ENCODE measurements at regions not wholly inside any gene's neighbourhood (a gene's known extent, or its start where the extent isn't known, plus 50 kb on each side); places are given as distances from the start of the nearest gene placed in this dataset.

DNA sequence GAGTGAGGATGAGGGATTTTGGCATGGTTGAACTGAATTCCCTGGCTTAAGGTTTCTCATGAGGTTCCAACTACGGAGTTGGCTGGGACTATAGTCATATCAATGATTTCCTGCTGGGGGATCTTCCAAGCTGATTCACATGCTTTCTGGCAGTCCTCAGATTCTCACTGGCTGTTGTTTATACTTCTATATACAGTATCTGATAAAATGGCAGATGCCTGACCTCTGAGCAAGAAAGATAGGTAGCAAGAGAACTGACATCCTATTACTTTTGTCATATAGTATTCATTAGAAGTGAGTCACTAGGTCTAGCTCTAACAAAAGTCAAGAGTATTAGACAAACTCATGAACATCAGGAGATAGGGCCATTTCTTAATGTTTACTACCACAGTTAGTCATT, 440.9 kb upstream of the EDIL3 start:
- in situ Hi-C loops (cut with MboI) (no loop called here), intact Hi-C loops (cut with micrococcal nuclease; ENCODE audit: unreplicated experiment) (no loop called here)
- SMC1A ChIA-PET (ENCODE audit: uncharacterized antibody, unreplicated experiment), result interaction anchor here (1.5 kb wide), 1 partner anchor 11 kb away, joined by 4 read pairs; no protein-coding TSS in a partner anchor
- Histone ChIP-seq H2AFZ (ENCODE audit: control insufficient read depth, low read depth, low read length) (no peak overlapping the region), H3K36me3 (ENCODE audit: control insufficient read depth in 2 of 2, insufficient read depth in 2 of 2, low read length in 1 of 2) (no peaks in the 10 kb centered on the region), H3K79me2 (ENCODE audit: control insufficient read depth, insufficient read depth, low read length) (no peaks in the 10 kb centered on the region), H3K9me3 (replicated peaks; ENCODE audit: control insufficient read depth, insufficient read depth, low read length) (no peaks in the 10 kb centered on the region), H3K4me3 (no peak overlapping the region), H3K4me2 (ENCODE audit: control insufficient read depth, insufficient read depth) (no peak overlapping the region), H3K9ac (ENCODE audit: control insufficient read depth, insufficient read depth, low read length) (no peak overlapping the region), H3K4me1 (ENCODE audit: control insufficient read depth, insufficient read depth, low read length) (no peaks in the 10 kb centered on the region), H4K20me1 (ENCODE audit: control insufficient read depth, insufficient read depth) (no peaks in the 10 kb centered on the region), H3K27ac (ENCODE audit: control insufficient read depth, insufficient read depth) (no peak overlapping the region), H3K27me3 (replicated peaks in 1 of 2; ENCODE audit: control insufficient read depth in 2 of 2, insufficient read depth in 2 of 2, low read length in 1 of 2) (no peaks in the 10 kb centered on the region)
- DNase-seq (ENCODE audit: low read depth, low spot score), result no peak
- POLR2A ChIA-PET, result no interaction called here
- CTCF ChIA-PET, result no interaction called here
- no peak for ATAC-seq
- WGBS (ENCODE audit: insufficient coverage, insufficient replicate concordance, low lambda C conversion rate, missing lambda C conversion rate), result 18% methylated on average over 1 of the region's 1 CpG
- no peak for FAIRE-seq
- no TSS peak for BruUV-seq (replicated peaks)
- RAD21 ChIA-PET (ENCODE audit: unreplicated experiment), result no interaction called here
- TF ChIP-seq KDM1A (IDR thresholded peaks at IDR 0.05; ENCODE audit: borderline replicate concordance) (no peak), RAD51 (IDR thresholded peaks at IDR 0.05) (no peak), KLF5 (IDR thresholded peaks at IDR 0.05; ENCODE audit: partially characterized antibody) (no peak), SP1 (IDR thresholded peaks at IDR 0.05; ENCODE audit: low read depth, low read length) (no peak)
- TF ChIP-seq, protein P1, sequence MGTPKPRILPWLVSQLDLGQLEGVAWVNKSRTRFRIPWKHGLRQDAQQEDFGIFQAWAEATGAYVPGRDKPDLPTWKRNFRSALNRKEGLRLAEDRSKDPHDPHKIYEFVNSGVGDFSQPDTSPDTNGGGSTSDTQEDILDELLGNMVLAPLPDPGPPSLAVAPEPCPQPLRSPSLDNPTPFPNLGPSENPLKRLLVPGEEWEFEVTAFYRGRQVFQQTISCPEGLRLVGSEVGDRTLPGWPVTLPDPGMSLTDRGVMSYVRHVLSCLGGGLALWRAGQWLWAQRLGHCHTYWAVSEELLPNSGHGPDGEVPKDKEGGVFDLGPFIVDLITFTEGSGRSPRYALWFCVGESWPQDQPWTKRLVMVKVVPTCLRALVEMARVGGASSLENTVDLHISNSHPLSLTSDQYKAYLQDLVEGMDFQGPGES (IDR thresholded peaks at IDR 0.05), result no peak

DNA sequence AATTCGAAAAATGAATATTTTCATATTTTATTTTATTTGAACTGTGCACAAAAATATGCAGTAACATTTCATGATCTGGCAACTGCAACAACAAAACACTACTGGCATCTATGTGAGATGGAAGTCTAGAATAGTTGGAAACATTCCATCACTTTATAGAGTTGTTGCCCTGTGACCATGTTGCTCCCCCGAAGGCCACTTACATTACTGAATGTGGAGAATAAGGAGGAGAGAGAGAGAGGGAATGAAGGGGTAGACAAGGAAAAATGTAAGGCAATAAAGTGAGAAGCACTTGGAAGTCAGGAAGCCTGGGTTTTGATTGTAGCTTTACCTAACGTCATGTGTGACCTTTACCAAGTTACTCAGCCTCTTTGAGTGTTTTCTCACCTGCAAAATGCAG, 437.2 kb upstream of the EDIL3 start:
- Histone ChIP-seq H3K36me3 (ENCODE audit: control insufficient read depth in 2 of 2, insufficient read depth in 2 of 2, low read length in 1 of 2) (no peaks in the 10 kb centered on the region), H3K27ac (ENCODE audit: control insufficient read depth, insufficient read depth) (no peak overlapping the region), H3K79me2 (ENCODE audit: control insufficient read depth, insufficient read depth, low read length) (no peaks in the 10 kb centered on the region), H3K9me3 (replicated peaks; ENCODE audit: control insufficient read depth, insufficient read depth, low read length) (no peaks in the 10 kb centered on the region), H3K4me3 (no peak overlapping the region), H3K4me2 (ENCODE audit: control insufficient read depth, insufficient read depth) (no peak overlapping the region), H2AFZ (ENCODE audit: control insufficient read depth, low read depth, low read length) (no peak overlapping the region), H3K9ac (ENCODE audit: control insufficient read depth, insufficient read depth, low read length) (no peak overlapping the region), H3K4me1 (ENCODE audit: control insufficient read depth, insufficient read depth, low read length) (no peaks in the 10 kb centered on the region), H3K27me3 (replicated peaks in 1 of 2; ENCODE audit: control insufficient read depth in 2 of 2, insufficient read depth in 2 of 2, low read length in 1 of 2) (no peaks in the 10 kb centered on the region), H4K20me1 (ENCODE audit: control insufficient read depth, insufficient read depth) (no peaks in the 10 kb centered on the region)
- intact Hi-C loops (cut with micrococcal nuclease; ENCODE audit: unreplicated experiment) (no loop called here), in situ Hi-C loops (cut with MboI) (no loop called here)
- DNase-seq (ENCODE audit: low read depth, low spot score) (no peak), ATAC-seq (no peak), FAIRE-seq (no peak)
- ChIA-PET RAD21 (ENCODE audit: unreplicated experiment) (no interaction called here), SMC1A (ENCODE audit: uncharacterized antibody, unreplicated experiment) (no interaction called here), POLR2A (no interaction called here), CTCF (no interaction called here)
- no TSS peak for BruUV-seq (replicated peaks)
- 0% methylated on average over 3 of the region's 3 CpGs for WGBS (ENCODE audit: insufficient coverage, insufficient replicate concordance, low lambda C conversion rate, missing lambda C conversion rate)
- TF ChIP-seq KLF5 (IDR thresholded peaks at IDR 0.05; ENCODE audit: partially characterized antibody), result no peak
- no peak for TF ChIP-seq EGR1 (IDR thresholded peaks at IDR 0.05; ENCODE audit: borderline replicate concordance in 1 of 2, low read depth in 2 of 2, low read length in 2 of 2)
- TF ChIP-seq IKZF2 (IDR thresholded peaks at IDR 0.05), result no peak
- no peak for TF ChIP-seq TCF3 (IDR thresholded peaks at IDR 0.05; ENCODE audit: borderline replicate concordance, insufficient read depth, low read depth, low read length)
- no peak for TF ChIP-seq ETV6 (conservative IDR thresholded peaks at IDR 0.05 in 1 of 2, IDR thresholded peaks at IDR 0.05 in 1 of 2; ENCODE audit: borderline replicate concordance in 1 of 2, low read depth in 1 of 2)
- TF ChIP-seq, protein P2, sequence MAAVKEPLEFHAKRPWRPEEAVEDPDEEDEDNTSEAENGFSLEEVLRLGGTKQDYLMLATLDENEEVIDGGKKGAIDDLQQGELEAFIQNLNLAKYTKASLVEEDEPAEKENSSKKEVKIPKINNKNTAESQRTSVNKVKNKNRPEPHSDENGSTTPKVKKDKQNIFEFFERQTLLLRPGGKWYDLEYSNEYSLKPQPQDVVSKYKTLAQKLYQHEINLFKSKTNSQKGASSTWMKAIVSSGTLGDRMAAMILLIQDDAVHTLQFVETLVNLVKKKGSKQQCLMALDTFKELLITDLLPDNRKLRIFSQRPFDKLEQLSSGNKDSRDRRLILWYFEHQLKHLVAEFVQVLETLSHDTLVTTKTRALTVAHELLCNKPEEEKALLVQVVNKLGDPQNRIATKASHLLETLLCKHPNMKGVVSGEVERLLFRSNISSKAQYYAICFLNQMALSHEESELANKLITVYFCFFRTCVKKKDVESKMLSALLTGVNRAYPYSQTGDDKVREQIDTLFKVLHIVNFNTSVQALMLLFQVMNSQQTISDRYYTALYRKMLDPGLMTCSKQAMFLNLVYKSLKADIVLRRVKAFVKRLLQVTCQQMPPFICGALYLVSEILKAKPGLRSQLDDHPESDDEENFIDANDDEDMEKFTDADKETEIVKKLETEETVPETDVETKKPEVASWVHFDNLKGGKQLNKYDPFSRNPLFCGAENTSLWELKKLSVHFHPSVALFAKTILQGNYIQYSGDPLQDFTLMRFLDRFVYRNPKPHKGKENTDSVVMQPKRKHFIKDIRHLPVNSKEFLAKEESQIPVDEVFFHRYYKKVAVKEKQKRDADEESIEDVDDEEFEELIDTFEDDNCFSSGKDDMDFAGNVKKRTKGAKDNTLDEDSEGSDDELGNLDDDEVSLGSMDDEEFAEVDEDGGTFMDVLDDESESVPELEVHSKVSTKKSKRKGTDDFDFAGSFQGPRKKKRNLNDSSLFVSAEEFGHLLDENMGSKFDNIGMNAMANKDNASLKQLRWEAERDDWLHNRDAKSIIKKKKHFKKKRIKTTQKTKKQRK (IDR thresholded peaks at IDR 0.05; ENCODE audit: low read depth, low read length), result no peak
- TF ChIP-seq ZNF24 (IDR thresholded peaks at IDR 0.05), result no peak
- no peak for TF ChIP-seq BACH1 (IDR thresholded peaks at IDR 0.05; ENCODE audit: borderline replicate concordance)
